WTC11 (cell line): ENCODE measurements at regions not wholly inside any gene's neighbourhood (a gene's known extent, or its start where the extent isn't known, plus 50 kb on each side); places are given as distances from the start of the nearest gene placed in this dataset.

ENCODE experiments used
- ATAC-seq: fragments of 200-7000 bp; cut with Tn5 transposase; 2 replicates; pipeline ENCODE4 v1.10.0; 2021; ENCODE audit warnings: mild to moderate bottlenecking, moderate library complexity
- CTCF ChIA-PET: fragments of 300-600 bp; sonication (Branson Sonifier 250); formaldehyde crosslinking; loops from one replicate; lab custom pipeline; 2021; ENCODE audit warnings: antibody characterized with exemption; lab: Charles Lee
- POLR2A ChIA-PET: fragments of 350-600 bp; sonication (Branson Sonifier 250); formaldehyde crosslinking; loops from one replicate; lab custom pipeline; 2021; ENCODE audit warnings: antibody characterized with exemption; lab: Charles Lee
- DNase-seq: peaks from one replicate; pipeline ENCODE4 v3.0.0; 2021; ENCODE audit warnings: low spot score
- H3K27ac Mint-ChIP-seq: 2 replicates; pipeline ENCODE4 v1.8.0; 2021; ENCODE audit warnings: mixed read lengths
- H3K27me3 Mint-ChIP-seq: 2 replicates; pipeline ENCODE4 v1.8.0; 2021; ENCODE audit warnings: low read depth, mild to moderate bottlenecking, moderate library complexity, mixed read lengths
- H3K36me3 Mint-ChIP-seq: 2 replicates; pipeline ENCODE4 v1.8.0; 2021; ENCODE audit warnings: mixed read lengths
- H3K4me1 Mint-ChIP-seq: 2 replicates; pipeline ENCODE4 v1.8.0; 2022; ENCODE audit warnings: mixed read lengths
- H3K4me3 Mint-ChIP-seq: 2 replicates; pipeline ENCODE4 v1.8.0; 2021; ENCODE audit warnings: mild to moderate bottlenecking, moderate library complexity, mixed read lengths
- H3K9me3 Mint-ChIP-seq: 2 replicates; pipeline ENCODE4 v1.8.0; 2021; ENCODE audit warnings: mixed read lengths
- ATF1 ChIP-seq: sonication (generic); formaldehyde crosslinking; IDR thresholded peaks from 2 replicates; pipeline ENCODE4 v1.8.1; 2023; ENCODE audit warnings: mild to moderate bottlenecking, moderate library complexity, missing genetic modification reagents
- CREB1 ChIP-seq: sonication (generic); formaldehyde crosslinking; IDR thresholded peaks from 2 replicates; pipeline ENCODE4 v1.8.0; 2023; ENCODE audit warnings: mild to moderate bottlenecking, missing genetic modification reagents
- ELF4 ChIP-seq: sonication (generic); formaldehyde crosslinking; IDR thresholded peaks from 2 replicates; pipeline ENCODE4 v1.8.1; 2022; ENCODE audit warnings: low read depth, mild to moderate bottlenecking, moderate library complexity, missing genetic modification reagents
- FOXK1 ChIP-seq: sonication (generic); formaldehyde crosslinking; IDR thresholded peaks from 2 replicates; pipeline ENCODE4 v1.8.0; 2022; ENCODE audit warnings: mild to moderate bottlenecking, moderate library complexity, missing genetic modification reagents
- FOXP1 ChIP-seq: sonication (generic); formaldehyde crosslinking; IDR thresholded peaks from 2 replicates; pipeline ENCODE4 v1.8.0; 2022; ENCODE audit warnings: missing genetic modification reagents, mild to moderate bottlenecking, moderate library complexity, borderline replicate concordance
- GTF2I ChIP-seq: fragments of 250-450 bp; sonication (Bioruptor Pico); conservative IDR thresholded peaks from 2 replicates; pipeline ENCODE4 v1.4.0; 2021; ENCODE audit warnings: mild to moderate bottlenecking
- JUN ChIP-seq: sonication (generic); formaldehyde crosslinking; IDR thresholded peaks from 2 replicates; pipeline ENCODE4 v1.8.0; 2023; ENCODE audit warnings: mild to moderate bottlenecking, missing genetic modification reagents
- NFE2L1 ChIP-seq: sonication (generic); formaldehyde crosslinking; IDR thresholded peaks from 2 replicates; pipeline ENCODE4 v1.8.1; 2023; ENCODE audit warnings: missing genetic modification reagents
- PRRX2 ChIP-seq: fragments of 250-450 bp; sonication (Bioruptor Pico); IDR thresholded peaks from 2 replicates; pipeline ENCODE4 v1.8.0; 2021; ENCODE audit warnings: mild to moderate bottlenecking
- TCF7 ChIP-seq: sonication (generic); formaldehyde crosslinking; IDR thresholded peaks from 2 replicates; pipeline ENCODE4 v1.8.0; 2022; ENCODE audit warnings: mild to moderate bottlenecking, low read depth, missing genetic modification reagents, moderate library complexity
- TEAD1 ChIP-seq: sonication (generic); formaldehyde crosslinking; IDR thresholded peaks from 2 replicates; pipeline ENCODE4 v1.8.0; 2022; ENCODE audit warnings: mild to moderate bottlenecking, missing genetic modification reagents
- TF ChIP-seq, protein P1 (sequence below): fragments of 250-450 bp; sonication (Bioruptor Pico); IDR thresholded peaks from 2 replicates; pipeline ENCODE4 v1.9.0; 2021; ENCODE audit warnings: mild to moderate bottlenecking
- TF ChIP-seq, protein P2 (sequence below): sonication (generic); formaldehyde crosslinking; IDR thresholded peaks from 2 replicates; pipeline ENCODE4 v1.8.1; 2022; ENCODE audit warnings: mild to moderate bottlenecking, missing genetic modification reagents, moderate library complexity, borderline replicate concordance
- TF ChIP-seq, protein P3 (sequence below): sonication (generic); formaldehyde crosslinking; IDR thresholded peaks from 2 replicates; pipeline ENCODE4 v1.8.0; 2022; ENCODE audit warnings: mild to moderate bottlenecking, missing genetic modification reagents
- TF ChIP-seq, protein P4 (sequence below): sonication (generic); formaldehyde crosslinking; IDR thresholded peaks from 2 replicates; pipeline ENCODE4 v1.8.0; 2022; ENCODE audit warnings: missing genetic modification reagents
- TF ChIP-seq, protein P5 (sequence below): sonication (generic); formaldehyde crosslinking; IDR thresholded peaks from 2 replicates; pipeline ENCODE4 v1.8.1; 2022; ENCODE audit warnings: missing genetic modification reagents, borderline replicate concordance
- TF ChIP-seq, protein P6 (sequence below): sonication (generic); formaldehyde crosslinking; IDR thresholded peaks from 2 replicates; pipeline ENCODE4 v1.8.1; 2022; ENCODE audit warnings: low read depth, missing genetic modification reagents, borderline replicate concordance
- TF ChIP-seq, protein P7 (sequence below): fragments of 250-450 bp; sonication (Bioruptor Pico); IDR thresholded peaks from 2 replicates; pipeline ENCODE4 v1.9.0; 2021; ENCODE audit warnings: mild to moderate bottlenecking

DNA sequence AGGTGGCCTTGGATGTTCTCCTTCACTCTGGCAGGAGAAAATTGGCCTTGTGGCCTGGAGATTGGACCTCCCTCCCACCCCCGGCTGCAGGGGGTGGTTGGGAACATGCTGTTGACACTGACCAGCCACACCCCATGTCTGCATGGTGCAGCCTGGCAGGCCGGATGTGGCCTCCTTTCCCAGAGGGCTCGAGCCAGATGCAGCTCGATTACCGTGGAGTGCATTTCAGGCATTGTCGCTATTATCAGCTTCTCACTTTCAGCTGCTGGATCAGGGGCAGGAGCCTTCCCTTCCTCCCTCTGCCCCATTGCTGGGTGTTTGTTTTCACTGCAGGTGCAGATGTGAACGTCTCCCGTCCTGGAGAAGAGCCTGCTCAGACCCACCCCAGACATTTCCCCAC, 211.0 kb upstream of the SIX2 start:
- Mint-ChIP-seq H3K4me1 (peaks cover 27% of the 10 kb centered on the region), H3K27ac (no peak overlapping the region), H3K27me3 (no peaks in the 10 kb centered on the region), H3K4me3 (no peak overlapping the region), H3K36me3 (no peaks in the 10 kb centered on the region), H3K9me3 (peaks cover 10% of the 10 kb centered on the region)
- POLR2A ChIA-PET = no interaction called here
- ATAC-seq = no peak
- TF ChIP-seq, protein P1, sequence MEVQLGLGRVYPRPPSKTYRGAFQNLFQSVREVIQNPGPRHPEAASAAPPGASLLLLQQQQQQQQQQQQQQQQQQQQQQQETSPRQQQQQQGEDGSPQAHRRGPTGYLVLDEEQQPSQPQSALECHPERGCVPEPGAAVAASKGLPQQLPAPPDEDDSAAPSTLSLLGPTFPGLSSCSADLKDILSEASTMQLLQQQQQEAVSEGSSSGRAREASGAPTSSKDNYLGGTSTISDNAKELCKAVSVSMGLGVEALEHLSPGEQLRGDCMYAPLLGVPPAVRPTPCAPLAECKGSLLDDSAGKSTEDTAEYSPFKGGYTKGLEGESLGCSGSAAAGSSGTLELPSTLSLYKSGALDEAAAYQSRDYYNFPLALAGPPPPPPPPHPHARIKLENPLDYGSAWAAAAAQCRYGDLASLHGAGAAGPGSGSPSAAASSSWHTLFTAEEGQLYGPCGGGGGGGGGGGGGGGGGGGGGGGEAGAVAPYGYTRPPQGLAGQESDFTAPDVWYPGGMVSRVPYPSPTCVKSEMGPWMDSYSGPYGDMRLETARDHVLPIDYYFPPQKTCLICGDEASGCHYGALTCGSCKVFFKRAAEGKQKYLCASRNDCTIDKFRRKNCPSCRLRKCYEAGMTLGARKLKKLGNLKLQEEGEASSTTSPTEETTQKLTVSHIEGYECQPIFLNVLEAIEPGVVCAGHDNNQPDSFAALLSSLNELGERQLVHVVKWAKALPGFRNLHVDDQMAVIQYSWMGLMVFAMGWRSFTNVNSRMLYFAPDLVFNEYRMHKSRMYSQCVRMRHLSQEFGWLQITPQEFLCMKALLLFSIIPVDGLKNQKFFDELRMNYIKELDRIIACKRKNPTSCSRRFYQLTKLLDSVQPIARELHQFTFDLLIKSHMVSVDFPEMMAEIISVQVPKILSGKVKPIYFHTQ (CRISPR knock-in tag) = no peak
- TF ChIP-seq ELF4 (CRISPR knock-in tag) = no peak
- no peak for TF ChIP-seq GTF2I (CRISPR knock-in tag)
- TF ChIP-seq, protein P2, sequence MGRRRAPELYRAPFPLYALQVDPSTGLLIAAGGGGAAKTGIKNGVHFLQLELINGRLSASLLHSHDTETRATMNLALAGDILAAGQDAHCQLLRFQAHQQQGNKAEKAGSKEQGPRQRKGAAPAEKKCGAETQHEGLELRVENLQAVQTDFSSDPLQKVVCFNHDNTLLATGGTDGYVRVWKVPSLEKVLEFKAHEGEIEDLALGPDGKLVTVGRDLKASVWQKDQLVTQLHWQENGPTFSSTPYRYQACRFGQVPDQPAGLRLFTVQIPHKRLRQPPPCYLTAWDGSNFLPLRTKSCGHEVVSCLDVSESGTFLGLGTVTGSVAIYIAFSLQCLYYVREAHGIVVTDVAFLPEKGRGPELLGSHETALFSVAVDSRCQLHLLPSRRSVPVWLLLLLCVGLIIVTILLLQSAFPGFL = no peak
- TF ChIP-seq TEAD1 = no peak
- TF ChIP-seq, protein P3, sequence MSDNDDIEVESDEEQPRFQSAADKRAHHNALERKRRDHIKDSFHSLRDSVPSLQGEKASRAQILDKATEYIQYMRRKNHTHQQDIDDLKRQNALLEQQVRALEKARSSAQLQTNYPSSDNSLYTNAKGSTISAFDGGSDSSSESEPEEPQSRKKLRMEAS = no peak
- TF ChIP-seq, protein P4, sequence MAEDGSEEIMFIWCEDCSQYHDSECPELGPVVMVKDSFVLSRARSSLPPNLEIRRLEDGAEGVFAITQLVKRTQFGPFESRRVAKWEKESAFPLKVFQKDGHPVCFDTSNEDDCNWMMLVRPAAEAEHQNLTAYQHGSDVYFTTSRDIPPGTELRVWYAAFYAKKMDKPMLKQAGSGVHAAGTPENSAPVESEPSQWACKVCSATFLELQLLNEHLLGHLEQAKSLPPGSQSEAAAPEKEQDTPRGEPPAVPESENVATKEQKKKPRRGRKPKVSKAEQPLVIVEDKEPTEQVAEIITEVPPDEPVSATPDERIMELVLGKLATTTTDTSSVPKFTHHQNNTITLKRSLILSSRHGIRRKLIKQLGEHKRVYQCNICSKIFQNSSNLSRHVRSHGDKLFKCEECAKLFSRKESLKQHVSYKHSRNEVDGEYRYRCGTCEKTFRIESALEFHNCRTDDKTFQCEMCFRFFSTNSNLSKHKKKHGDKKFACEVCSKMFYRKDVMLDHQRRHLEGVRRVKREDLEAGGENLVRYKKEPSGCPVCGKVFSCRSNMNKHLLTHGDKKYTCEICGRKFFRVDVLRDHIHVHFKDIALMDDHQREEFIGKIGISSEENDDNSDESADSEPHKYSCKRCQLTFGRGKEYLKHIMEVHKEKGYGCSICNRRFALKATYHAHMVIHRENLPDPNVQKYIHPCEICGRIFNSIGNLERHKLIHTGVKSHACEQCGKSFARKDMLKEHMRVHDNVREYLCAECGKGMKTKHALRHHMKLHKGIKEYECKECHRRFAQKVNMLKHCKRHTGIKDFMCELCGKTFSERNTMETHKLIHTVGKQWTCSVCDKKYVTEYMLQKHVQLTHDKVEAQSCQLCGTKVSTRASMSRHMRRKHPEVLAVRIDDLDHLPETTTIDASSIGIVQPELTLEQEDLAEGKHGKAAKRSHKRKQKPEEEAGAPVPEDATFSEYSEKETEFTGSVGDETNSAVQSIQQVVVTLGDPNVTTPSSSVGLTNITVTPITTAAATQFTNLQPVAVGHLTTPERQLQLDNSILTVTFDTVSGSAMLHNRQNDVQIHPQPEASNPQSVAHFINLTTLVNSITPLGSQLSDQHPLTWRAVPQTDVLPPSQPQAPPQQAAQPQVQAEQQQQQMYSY (CRISPR knock-in tag) = no peak
- TF ChIP-seq, protein P5, sequence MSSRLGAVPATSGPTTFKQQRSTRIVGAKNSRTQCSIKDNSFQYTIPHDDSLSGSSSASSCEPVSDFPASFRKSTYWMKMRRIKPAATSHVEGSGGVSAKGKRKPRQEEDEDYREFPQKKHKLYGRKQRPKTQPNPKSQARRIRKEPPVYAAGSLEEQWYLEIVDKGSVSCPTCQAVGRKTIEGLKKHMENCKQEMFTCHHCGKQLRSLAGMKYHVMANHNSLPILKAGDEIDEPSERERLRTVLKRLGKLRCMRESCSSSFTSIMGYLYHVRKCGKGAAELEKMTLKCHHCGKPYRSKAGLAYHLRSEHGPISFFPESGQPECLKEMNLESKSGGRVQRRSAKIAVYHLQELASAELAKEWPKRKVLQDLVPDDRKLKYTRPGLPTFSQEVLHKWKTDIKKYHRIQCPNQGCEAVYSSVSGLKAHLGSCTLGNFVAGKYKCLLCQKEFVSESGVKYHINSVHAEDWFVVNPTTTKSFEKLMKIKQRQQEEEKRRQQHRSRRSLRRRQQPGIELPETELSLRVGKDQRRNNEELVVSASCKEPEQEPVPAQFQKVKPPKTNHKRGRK (CRISPR knock-in tag) = no peak
- no peak for TF ChIP-seq FOXP1
- no peak for TF ChIP-seq ATF1 (CRISPR knock-in tag)
- TF ChIP-seq FOXK1 = no peak
- TF ChIP-seq TCF7 (CRISPR knock-in tag) = no peak
- TF ChIP-seq PRRX2 (CRISPR knock-in tag) = no peak
- TF ChIP-seq, protein P6, sequence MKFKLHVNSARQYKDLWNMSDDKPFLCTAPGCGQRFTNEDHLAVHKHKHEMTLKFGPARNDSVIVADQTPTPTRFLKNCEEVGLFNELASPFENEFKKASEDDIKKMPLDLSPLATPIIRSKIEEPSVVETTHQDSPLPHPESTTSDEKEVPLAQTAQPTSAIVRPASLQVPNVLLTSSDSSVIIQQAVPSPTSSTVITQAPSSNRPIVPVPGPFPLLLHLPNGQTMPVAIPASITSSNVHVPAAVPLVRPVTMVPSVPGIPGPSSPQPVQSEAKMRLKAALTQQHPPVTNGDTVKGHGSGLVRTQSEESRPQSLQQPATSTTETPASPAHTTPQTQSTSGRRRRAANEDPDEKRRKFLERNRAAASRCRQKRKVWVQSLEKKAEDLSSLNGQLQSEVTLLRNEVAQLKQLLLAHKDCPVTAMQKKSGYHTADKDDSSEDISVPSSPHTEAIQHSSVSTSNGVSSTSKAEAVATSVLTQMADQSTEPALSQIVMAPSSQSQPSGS (CRISPR knock-in tag) = no peak
- TF ChIP-seq CREB1 (CRISPR knock-in tag) = no peak
- TF ChIP-seq NFE2L1 (CRISPR knock-in tag) = no peak
- no peak for TF ChIP-seq JUN
- TF ChIP-seq, protein P7, sequence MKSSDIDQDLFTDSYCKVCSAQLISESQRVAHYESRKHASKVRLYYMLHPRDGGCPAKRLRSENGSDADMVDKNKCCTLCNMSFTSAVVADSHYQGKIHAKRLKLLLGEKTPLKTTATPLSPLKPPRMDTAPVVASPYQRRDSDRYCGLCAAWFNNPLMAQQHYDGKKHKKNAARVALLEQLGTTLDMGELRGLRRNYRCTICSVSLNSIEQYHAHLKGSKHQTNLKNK = no peak
- TF ChIP-seq, all 79 proteins: peak for 0
- DNase-seq = no peak
- CTCF ChIA-PET = no interaction called here
